C4-2B (cell line): ENCODE measurements at regions not wholly inside any gene's neighbourhood (a gene's known extent, or its start where the extent isn't known, plus 50 kb on each side); places are given as distances from the start of the nearest gene placed in this dataset.

ENCODE experiments used
- ZFX ChIP-seq: fragments of 450-650 bp; IDR thresholded peaks from 2 replicates; pipeline ENCODE4 v1.6.1; 2017
- TF ChIP-seq, protein P1 (sequence below): fragments of 450-650 bp; conservative IDR thresholded peaks from 2 replicates; pipeline ENCODE4 v1.5.1; 2017; ENCODE audit warnings: mild to moderate bottlenecking

DNA sequence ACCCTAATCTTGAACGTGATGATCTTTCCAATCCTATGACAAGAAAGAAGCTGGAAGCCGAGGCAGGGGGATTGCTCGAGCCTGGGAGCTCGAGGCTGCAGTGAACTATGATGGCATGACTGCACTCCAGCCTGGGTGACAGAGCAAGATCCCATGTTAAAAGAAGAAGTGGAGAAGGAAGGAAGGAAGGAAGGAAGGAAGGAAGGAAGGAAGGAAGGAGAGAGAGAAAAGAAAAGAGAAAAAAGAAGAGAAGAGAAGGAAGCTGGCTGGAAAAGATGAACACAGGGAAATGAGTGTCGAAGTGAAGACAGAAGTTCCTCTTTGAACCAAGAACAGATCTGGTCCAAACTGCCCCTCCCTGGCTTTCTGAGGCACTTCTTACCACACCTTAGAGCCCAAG, 100.5 kb upstream of the PRNP start:
- TF ChIP-seq, protein P1, sequence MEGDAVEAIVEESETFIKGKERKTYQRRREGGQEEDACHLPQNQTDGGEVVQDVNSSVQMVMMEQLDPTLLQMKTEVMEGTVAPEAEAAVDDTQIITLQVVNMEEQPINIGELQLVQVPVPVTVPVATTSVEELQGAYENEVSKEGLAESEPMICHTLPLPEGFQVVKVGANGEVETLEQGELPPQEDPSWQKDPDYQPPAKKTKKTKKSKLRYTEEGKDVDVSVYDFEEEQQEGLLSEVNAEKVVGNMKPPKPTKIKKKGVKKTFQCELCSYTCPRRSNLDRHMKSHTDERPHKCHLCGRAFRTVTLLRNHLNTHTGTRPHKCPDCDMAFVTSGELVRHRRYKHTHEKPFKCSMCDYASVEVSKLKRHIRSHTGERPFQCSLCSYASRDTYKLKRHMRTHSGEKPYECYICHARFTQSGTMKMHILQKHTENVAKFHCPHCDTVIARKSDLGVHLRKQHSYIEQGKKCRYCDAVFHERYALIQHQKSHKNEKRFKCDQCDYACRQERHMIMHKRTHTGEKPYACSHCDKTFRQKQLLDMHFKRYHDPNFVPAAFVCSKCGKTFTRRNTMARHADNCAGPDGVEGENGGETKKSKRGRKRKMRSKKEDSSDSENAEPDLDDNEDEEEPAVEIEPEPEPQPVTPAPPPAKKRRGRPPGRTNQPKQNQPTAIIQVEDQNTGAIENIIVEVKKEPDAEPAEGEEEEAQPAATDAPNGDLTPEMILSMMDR = no peak
- TF ChIP-seq ZFX = no peak
